Activated CD4-positive, alpha-beta memory T cell treated with anti-CD3 and anti-CD28 coated beads, Interleukin-2, amount 10 ng/mL, durations not matched to agents 7 days and 5 days (primary cell): ENCODE measurements at regions not wholly inside any gene's neighbourhood (a gene's known extent, or its start where the extent isn't known, plus 50 kb on each side); places are given as distances from the start of the nearest gene placed in this dataset.

Source experiments
- CTCF ChIA-PET: fragments of 350-600 bp; sonication (Branson Sonifier 250); formaldehyde crosslinking; loops from one replicate; lab custom pipeline; 2021; ENCODE audit warnings: antibody characterized with exemption, inconsistent platforms; lab: Charles Lee
- POLR2A ChIA-PET: fragments of 350-600 bp; sonication (Branson Sonifier 250); formaldehyde crosslinking; loops from one replicate; lab custom pipeline; 2021; ENCODE audit warnings: antibody characterized with exemption; lab: Charles Lee
- DNase-seq: peaks from one replicate; pipeline ENCODE4 v3.0.0-alpha.2; 2020
- H3K27ac Mint-ChIP-seq: one replicate; pipeline ENCODE4 v1.8.0; 2021; ENCODE audit warnings: mild to moderate bottlenecking, mixed read lengths
- H3K27me3 Mint-ChIP-seq: one replicate; pipeline ENCODE4 v1.8.0; 2021; ENCODE audit warnings: mixed read lengths
- H3K36me3 Mint-ChIP-seq: one replicate; pipeline ENCODE4 v1.8.0; 2021; ENCODE audit warnings: low read depth, mixed read lengths
- H3K4me1 Mint-ChIP-seq: one replicate; pipeline ENCODE4 v1.8.0; 2021; ENCODE audit warnings: mixed read lengths
- H3K4me3 Mint-ChIP-seq: one replicate; pipeline ENCODE4 v1.8.0; 2021; ENCODE audit warnings: mild to moderate bottlenecking, mixed read lengths
- H3K9me3 Mint-ChIP-seq: one replicate; pipeline ENCODE4 v1.8.0; 2021; ENCODE audit warnings: mixed read lengths

DNA sequence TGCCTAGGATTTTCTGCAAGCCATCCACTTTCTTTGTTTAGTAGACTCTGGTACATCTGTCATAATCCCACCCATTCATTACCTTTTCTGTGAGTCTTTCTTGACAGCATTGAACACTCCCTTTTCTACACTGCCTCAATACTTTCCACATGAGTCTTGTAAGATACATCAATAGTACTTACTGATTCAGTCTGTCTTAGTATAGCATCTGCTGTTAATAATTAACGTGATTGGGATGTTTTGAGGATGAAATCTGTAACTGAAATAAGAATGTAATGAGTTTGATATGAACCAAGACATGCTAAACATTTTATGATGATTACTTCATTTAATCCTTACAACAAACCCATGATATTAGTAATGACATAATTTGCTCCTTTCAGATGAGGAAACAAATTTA lies 196.2 kb upstream of the FOXG1 start:
- DNase-seq = no peak
- CTCF ChIA-PET = no interaction called here

DNA sequence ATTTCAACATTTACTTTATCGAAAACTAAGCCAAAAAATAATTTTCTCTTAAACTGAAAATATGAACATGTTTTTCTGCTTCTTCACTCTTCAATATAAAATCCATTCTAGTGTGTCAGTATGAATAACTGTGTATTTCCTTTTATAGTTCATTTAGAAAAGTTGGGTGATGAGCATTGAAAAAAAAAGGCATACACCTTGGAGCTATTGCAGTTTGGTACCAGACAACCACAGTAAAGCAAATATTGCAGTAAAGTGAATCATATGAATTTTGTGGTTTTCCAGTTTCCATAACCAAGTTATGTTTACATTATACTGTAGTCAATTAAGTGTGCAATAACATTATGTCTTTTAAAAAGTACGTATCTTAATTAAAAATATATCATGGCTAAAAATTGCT lies 195.0 kb upstream of the FOXG1 start:
- no peak overlapping the region for H3K27ac Mint-ChIP-seq
- H3K4me1 Mint-ChIP-seq = no peaks in the 10 kb centered on the region
- H3K36me3 Mint-ChIP-seq = no peaks in the 10 kb centered on the region
- H3K4me3 Mint-ChIP-seq = no peak overlapping the region
- POLR2A ChIA-PET = no interaction called here
- DNase-seq = no peak
- no peaks in the 10 kb centered on the region for H3K27me3 Mint-ChIP-seq
- CTCF ChIA-PET = no interaction called here
- peaks cover 9% of the 10 kb centered on the region for H3K9me3 Mint-ChIP-seq

More for the DNA sequence above, 196.2 kb upstream of the FOXG1 start:
- H3K4me1 Mint-ChIP-seq = no peaks in the 10 kb centered on the region
- H3K36me3 Mint-ChIP-seq = no peaks in the 10 kb centered on the region
- no peaks in the 10 kb centered on the region for H3K27me3 Mint-ChIP-seq
- no peak overlapping the region for H3K4me3 Mint-ChIP-seq
- peaks cover 9% of the 10 kb centered on the region for H3K9me3 Mint-ChIP-seq
- no peak overlapping the region for H3K27ac Mint-ChIP-seq
- POLR2A ChIA-PET = no interaction called here

DNA sequence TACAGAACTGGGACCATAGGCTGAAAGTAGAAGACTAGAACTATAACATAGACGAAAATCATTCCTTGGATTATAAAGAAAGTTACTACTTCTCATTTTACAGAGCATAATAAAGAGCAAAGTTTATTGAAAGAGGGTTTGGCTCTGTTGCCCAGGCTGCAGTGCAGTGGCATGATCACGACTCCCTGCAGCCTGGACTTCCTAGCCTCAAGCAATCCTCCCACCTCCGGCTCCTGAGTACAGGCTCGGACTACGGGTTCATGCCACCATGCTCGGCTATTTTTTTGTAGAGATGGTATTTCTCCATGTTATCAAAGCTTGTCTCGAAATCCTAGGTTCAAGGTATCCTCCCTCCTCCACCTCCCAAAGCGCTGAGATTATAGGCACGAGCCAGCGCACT lies 190.1 kb upstream of the FOXG1 start:
- no peaks in the 10 kb centered on the region for H3K4me1 Mint-ChIP-seq
- no peaks in the 10 kb centered on the region for H3K36me3 Mint-ChIP-seq
- DNase-seq = no peak
- H3K9me3 Mint-ChIP-seq = peaks cover 13% of the 10 kb centered on the region
- ChIA-PET CTCF (no interaction called here), POLR2A (no interaction called here)
- no peak overlapping the region for H3K4me3 Mint-ChIP-seq
- H3K27me3 Mint-ChIP-seq = no peaks in the 10 kb centered on the region
- no peak overlapping the region for H3K27ac Mint-ChIP-seq

DNA sequence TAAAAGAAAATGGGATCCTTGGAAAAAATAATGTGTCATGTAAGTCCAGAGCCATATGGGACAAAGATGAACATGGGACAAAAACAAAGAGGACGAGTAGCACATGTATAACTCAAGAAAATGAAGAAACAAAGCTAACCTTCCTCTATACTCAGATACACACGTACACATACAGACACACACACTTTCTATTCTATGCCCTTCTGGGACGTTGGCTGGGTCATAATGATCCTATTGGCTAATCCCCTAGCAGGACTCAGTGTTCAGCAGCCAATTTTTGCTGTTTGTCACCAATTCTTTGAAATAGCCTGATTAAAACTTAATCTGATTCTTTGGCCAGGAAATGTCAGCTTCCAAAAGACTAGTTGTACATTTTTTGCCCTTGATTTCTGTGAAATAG lies 189.4 kb upstream of the FOXG1 start:
- Mint-ChIP-seq H3K36me3 (no peaks in the 10 kb centered on the region), H3K27ac (no peak overlapping the region), H3K27me3 (no peaks in the 10 kb centered on the region), H3K4me3 (no peak overlapping the region), H3K9me3 (peaks cover 13% of the 10 kb centered on the region), H3K4me1 (no peaks in the 10 kb centered on the region)
- ChIA-PET CTCF (no interaction called here), POLR2A (no interaction called here)
- no peak for DNase-seq

DNA sequence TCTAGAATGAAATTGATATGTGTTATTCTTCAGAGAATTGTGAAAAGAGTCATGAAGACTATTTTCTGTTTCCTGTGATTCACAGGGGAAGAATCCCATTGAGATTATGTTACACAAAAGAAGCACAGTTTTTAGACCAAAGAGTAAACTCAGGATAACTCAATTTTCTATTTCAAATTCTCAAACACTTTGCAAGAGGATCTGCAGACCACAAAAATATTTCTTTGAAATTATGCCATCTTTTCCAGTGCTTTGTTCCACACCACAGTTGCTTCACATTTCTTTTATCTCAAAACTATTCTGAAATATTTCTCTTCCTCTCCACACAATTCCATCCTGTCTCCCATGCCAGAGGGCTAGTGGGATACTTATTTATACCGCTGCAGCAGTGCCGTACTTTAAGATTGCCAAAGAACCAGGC lies 188.9 kb upstream of the FOXG1 start:
- Mint-ChIP-seq H3K36me3 (no peaks in the 10 kb centered on the region), H3K27me3 (no peaks in the 10 kb centered on the region), H3K9me3 (peaks cover 11% of the 10 kb centered on the region), H3K27ac (no peak overlapping the region), H3K4me3 (no peak overlapping the region), H3K4me1 (no peaks in the 10 kb centered on the region)
- POLR2A ChIA-PET = no interaction called here
- CTCF ChIA-PET = no interaction called here
- no peak for DNase-seq

DNA sequence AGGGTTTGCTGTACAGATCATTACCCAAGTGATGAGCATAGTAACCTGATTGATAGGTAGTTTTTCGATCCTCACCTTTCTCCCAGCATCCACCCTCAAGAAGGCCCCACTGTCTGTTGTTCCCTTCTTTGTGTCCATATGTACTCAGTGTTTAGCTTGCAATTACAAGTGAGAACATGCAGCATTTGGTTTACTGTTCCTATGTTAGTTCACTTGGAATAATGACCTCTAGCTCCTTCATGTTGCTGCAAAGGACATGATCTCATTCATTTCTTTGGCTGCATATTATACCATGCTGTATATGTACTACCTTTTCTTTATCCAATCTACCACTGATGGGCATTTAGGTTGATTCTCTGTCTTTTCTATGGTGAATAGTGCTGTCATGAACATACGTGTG lies 181.6 kb upstream of the FOXG1 start:
- DNase-seq = no peak
- Mint-ChIP-seq H3K9me3 (peaks cover 18% of the 10 kb centered on the region), H3K4me1 (no peaks in the 10 kb centered on the region), H3K27ac (no peak overlapping the region), H3K4me3 (no peak overlapping the region), H3K27me3 (no peaks in the 10 kb centered on the region), H3K36me3 (no peaks in the 10 kb centered on the region)
- ChIA-PET CTCF (no interaction called here), POLR2A (no interaction called here)

DNA sequence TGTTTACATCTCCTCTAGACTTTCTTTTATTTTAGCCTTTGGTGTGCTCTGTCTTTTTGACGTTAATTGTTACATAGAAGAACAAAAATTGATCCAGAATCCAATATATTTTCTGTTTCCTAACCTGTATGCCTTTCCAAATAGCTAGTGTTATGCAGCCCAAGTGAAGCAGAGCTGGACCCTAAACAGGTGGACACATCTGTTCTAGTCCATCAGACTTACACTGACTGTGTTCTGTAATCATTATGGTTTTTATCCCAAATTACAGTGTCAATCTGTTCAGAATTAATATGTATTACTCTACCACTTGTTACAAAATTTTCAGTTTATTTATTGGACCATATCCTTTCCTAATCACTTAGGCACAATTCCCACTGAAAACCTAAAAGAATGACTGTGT lies 176.8 kb upstream of the FOXG1 start:
- Mint-ChIP-seq H3K4me3 (no peak overlapping the region), H3K27me3 (no peaks in the 10 kb centered on the region), H3K27ac (no peak overlapping the region), H3K9me3 (peaks cover 14% of the 10 kb centered on the region), H3K36me3 (no peaks in the 10 kb centered on the region), H3K4me1 (no peaks in the 10 kb centered on the region)
- DNase-seq = no peak
- ChIA-PET CTCF (no interaction called here), POLR2A (no interaction called here)

DNA sequence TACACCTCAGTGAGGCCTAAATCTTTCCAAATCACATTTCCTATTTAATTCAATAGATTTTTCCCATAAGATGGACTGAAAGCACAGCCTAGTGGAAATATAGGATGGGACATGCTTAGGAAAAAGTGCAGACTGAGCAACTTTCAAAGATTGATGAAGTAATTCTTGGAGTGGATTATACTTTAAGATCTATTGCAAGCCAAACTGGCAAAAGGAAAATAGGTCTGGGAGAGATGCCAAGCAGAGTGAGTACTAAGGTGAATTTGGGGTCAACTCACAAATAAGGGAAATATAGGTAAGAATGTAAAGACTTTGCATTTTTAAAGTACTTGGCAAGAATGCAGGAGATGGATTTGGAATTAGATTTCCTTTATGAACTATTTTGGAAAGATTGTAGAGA lies 170.2 kb upstream of the FOXG1 start:
- no peaks in the 10 kb centered on the region for H3K27me3 Mint-ChIP-seq
- no peak overlapping the region for H3K4me3 Mint-ChIP-seq
- CTCF ChIA-PET = no interaction called here
- H3K27ac Mint-ChIP-seq = no peak overlapping the region
- H3K4me1 Mint-ChIP-seq = no peaks in the 10 kb centered on the region
- no peaks in the 10 kb centered on the region for H3K36me3 Mint-ChIP-seq
- H3K9me3 Mint-ChIP-seq = no peaks in the 10 kb centered on the region
- POLR2A ChIA-PET = no interaction called here
- DNase-seq = no peak

DNA sequence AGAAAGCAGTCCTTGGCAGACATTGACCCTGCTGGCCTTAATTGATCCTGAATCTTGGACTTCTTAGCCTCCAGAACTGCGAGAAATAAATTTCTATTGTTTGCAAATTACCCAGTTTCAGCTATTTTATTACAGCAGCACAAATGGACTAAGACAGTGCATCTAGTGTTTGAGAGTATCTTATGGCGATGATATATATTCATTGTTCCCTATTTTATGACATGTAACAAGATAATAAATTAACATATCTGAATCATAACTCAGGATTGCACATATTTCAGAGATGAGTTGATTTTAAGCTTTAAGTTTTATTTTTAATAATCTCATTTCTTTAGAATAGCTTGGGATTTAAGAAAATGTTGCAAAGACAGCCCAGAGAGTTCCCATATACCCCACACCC lies 167.4 kb upstream of the FOXG1 start:
- DNase-seq = no peak
- ChIA-PET CTCF (no interaction called here), POLR2A (no interaction called here)
- H3K27me3 Mint-ChIP-seq = no peaks in the 10 kb centered on the region
- H3K36me3 Mint-ChIP-seq = no peaks in the 10 kb centered on the region
- no peak overlapping the region for H3K27ac Mint-ChIP-seq
- no peaks in the 10 kb centered on the region for H3K4me1 Mint-ChIP-seq
- peaks cover 4% of the 10 kb centered on the region for H3K9me3 Mint-ChIP-seq
- H3K4me3 Mint-ChIP-seq = no peak overlapping the region

DNA sequence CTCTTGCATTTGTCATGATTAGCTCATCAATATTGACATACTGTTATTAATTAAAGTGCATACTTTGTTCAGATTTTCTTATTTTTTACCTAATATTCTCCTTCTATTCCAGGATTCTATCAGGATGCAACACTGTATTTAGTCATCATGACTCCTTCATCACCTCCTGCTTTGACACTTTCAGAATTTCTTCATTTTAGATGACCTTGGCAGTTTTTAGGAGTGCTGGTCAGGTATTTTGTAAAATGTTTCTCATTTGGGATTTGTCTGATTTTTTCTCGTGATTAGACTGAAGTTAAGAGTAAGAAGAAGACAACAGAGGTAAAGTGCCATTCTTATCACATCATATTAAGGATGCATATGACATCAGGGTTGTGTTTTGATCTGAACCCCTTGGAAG lies 167.0 kb upstream of the FOXG1 start:
- DNase-seq = no peak
- peaks cover 4% of the 10 kb centered on the region for H3K9me3 Mint-ChIP-seq
- ChIA-PET CTCF (no interaction called here), POLR2A (no interaction called here)
- H3K27me3 Mint-ChIP-seq = no peaks in the 10 kb centered on the region
- no peaks in the 10 kb centered on the region for H3K4me1 Mint-ChIP-seq
- no peak overlapping the region for H3K27ac Mint-ChIP-seq
- no peaks in the 10 kb centered on the region for H3K36me3 Mint-ChIP-seq
- H3K4me3 Mint-ChIP-seq = no peak overlapping the region

DNA sequence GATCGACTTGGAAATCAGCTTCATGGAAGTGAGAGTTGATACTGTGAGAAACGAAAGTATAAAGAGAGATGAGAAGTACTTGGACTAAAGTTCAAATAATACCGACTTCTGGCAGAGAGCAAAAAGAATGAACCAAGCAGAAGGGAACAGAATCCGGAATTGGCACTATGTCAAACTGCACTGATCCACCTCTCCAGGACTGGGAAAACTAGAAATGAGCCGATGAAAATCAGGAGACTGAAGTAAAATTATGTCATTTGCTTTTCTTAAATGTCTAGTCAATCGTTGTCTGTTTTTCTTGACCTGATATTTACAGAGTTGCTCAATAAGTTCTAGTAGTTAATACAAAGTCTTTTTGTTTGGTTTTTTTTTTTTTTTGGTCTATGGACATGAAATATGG lies 163.0 kb upstream of the FOXG1 start:
- no peaks in the 10 kb centered on the region for H3K27me3 Mint-ChIP-seq
- DNase-seq = no peak
- H3K9me3 Mint-ChIP-seq = peaks cover 4% of the 10 kb centered on the region
- no peak overlapping the region for H3K27ac Mint-ChIP-seq
- H3K4me1 Mint-ChIP-seq = no peaks in the 10 kb centered on the region
- H3K4me3 Mint-ChIP-seq = no peak overlapping the region
- ChIA-PET CTCF (no interaction called here), POLR2A (no interaction called here)
- no peaks in the 10 kb centered on the region for H3K36me3 Mint-ChIP-seq

DNA sequence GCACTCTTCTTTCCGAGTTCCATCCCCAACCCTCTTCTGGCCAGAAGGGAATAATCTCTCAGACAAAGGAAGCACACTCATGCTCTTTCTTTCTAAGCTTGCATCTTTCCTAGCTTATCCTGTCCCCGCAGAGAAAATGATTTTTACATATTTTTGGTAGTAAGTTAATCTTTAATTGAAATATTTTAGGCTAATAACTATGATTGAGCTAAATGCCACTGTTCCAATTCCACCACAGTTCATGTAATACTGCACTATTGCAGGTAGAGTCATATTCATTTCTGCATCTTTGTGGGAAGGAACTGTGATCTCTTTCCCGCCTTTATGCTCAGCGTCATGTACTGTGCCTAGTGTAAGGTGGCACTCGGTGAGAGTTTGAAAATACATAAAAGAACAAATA lies 158.9 kb upstream of the FOXG1 start:
- Mint-ChIP-seq H3K4me1 (no peaks in the 10 kb centered on the region), H3K27me3 (no peaks in the 10 kb centered on the region), H3K27ac (no peak overlapping the region), H3K36me3 (no peaks in the 10 kb centered on the region), H3K4me3 (no peak overlapping the region), H3K9me3 (peaks cover under 1% of the 10 kb centered on the region)
- ChIA-PET POLR2A (no interaction called here), CTCF (no interaction called here)
- no peak for DNase-seq

DNA sequence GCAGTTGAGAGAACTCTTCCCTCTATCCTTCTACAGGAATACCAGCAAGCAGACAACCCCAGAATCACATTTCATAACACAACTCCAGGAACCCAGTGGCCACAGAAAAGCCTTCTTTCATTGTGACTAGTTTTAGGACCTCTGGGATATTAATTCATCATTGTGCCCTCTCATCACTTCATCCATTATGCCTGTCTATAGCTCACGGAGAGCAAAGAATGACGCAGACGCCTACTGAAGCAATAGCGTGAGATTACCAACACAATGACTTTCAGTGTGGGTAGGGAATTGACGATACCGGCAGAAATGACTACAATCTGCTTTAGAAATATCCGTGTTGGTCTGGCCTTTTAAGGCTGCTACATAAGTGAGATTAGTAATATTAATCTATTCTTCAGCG lies 158.1 kb upstream of the FOXG1 start:
- H3K4me3 Mint-ChIP-seq = no peak overlapping the region
- POLR2A ChIA-PET = no interaction called here
- no peak overlapping the region for H3K27ac Mint-ChIP-seq
- no peaks in the 10 kb centered on the region for H3K4me1 Mint-ChIP-seq
- no peaks in the 10 kb centered on the region for H3K36me3 Mint-ChIP-seq
- H3K27me3 Mint-ChIP-seq = no peaks in the 10 kb centered on the region
- CTCF ChIA-PET = no interaction called here
- no peaks in the 10 kb centered on the region for H3K9me3 Mint-ChIP-seq
- DNase-seq = no peak

DNA sequence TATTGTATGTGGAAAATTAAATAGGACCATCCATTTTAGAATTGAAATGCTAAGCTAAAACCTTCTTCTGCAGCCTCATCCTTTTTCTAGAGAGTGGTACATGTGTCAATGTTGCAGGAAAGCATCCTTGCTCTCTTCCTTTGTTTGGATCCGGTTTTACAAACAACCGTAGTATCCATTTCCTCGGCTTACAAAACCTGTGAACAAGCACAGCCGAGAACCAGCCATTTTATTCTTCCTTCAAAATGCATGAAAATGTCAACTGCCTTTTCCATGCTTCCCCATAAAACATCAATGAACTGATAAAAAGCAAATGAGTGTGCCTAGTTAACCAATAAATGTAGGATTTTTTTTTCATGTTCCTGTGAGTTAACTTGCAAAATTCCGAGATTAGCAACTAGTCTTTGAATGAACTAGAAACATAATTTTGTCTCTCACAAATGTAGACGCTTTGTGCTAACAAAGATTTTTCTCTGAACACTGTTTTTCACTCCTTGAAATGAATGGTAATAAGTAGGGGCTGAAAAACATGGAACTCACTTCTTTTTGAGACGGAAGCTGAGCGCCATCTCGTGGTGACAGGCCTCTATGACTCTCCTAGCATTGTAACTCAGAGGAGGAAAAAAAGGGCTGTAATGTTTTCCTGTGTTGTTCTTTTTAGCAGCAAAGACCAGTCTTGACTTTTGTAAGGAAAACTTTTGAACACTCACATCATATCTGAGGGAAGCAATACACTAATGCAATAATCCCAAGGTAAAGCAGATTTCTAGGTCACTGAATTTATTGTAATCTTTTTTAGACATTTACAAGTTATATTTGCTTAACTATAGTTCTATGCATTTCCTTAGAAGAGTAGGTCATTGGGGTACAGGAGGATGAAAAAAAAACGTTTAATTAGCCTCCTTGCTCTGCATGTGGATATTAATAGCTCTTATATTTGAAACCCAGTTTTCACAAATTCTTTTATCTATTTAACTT lies 157.4 kb upstream of the FOXG1 start:
- H3K27ac Mint-ChIP-seq = no peak overlapping the region
- peak; percentile 28 for DNase-seq
- H3K4me3 Mint-ChIP-seq = no peak overlapping the region
- no peaks in the 10 kb centered on the region for H3K9me3 Mint-ChIP-seq
- no peaks in the 10 kb centered on the region for H3K36me3 Mint-ChIP-seq
- ChIA-PET POLR2A (no interaction called here), CTCF (no interaction called here)
- H3K27me3 Mint-ChIP-seq = no peaks in the 10 kb centered on the region
- H3K4me1 Mint-ChIP-seq = no peaks in the 10 kb centered on the region
